Stomach (tissue), 8 donors: ENCODE measurements at regions not wholly inside any gene's neighbourhood (a gene's known extent, or its start where the extent isn't known, plus 50 kb on each side); places are given as distances from the start of the nearest gene placed in this dataset.

Experiments
- DNase-seq, 2 donors: peaks; one replicate each; pipeline versions ENCODE4 v3.0.0 to v3.0.0-alpha.2; 2013 to 2019
- H3K27ac ChIP-seq, 5 donors: fragments of 200-600 bp in 4 of 5; sonication (generic) in 4 of 5; one replicate each; pipeline ENCODE4 v1.5.1; 2013 to 2019; ENCODE audit warnings: mild to moderate bottlenecking in 1 of 5, moderate library complexity in 1 of 5
- H3K27me3 ChIP-seq, 3 donors: fragments of 200-600 bp; sonication (generic); one replicate each; pipeline ENCODE4 v1.5.1; 2017 to 2019; ENCODE audit warnings: mixed run types in 1 of 3
- H3K36me3 ChIP-seq, 4 donors: fragments of 200-600 bp; sonication (generic); 1 replicate in 3 of 4; 2 replicates in 1 of 4; pipeline ENCODE4 v1.5.1; 2016 to 2019
- H3K4me1 ChIP-seq, 4 donors: fragments of 200-600 bp; sonication (generic); one replicate each; pipeline ENCODE4 v1.5.1; 2016 to 2019
- H3K4me3 ChIP-seq, 4 donors: fragments of 200-600 bp; sonication (generic) in 3 of 4; one replicate each; pipeline ENCODE4 v1.5.1; 2016 to 2019; ENCODE audit warnings: mild to moderate bottlenecking in 1 of 4
- H3K9me3 ChIP-seq, 4 donors: fragments of 200-600 bp; sonication (generic); one replicate each; pipeline ENCODE4 v1.5.1; 2016 to 2019
- CTCF ChIP-seq, 7 experiments: fragments of 450-650 bp in 4 of 7; fragments of 200-600 bp in 3 of 7; sonication (generic) in 3 of 7; IDR thresholded peaks; one replicate each; pipeline ENCODE4 v1.5.1; 2016 to 2019; ENCODE audit warnings: antibody characterized with exemption in 7 of 7, control low read depth in 2 of 7, mild to moderate bottlenecking in 1 of 7
- EP300 ChIP-seq: sonication (generic); formaldehyde crosslinking; IDR thresholded peaks from one replicate; pipeline ENCODE4 v1.6.1; 2017; ENCODE audit warnings: antibody characterized with exemption
- POLR2A ChIP-seq, 4 donors: fragments of 450-650 bp; IDR thresholded peaks; one replicate each; pipeline ENCODE4 v1.6.1; 2016; ENCODE audit warnings: antibody characterized with exemption in 4 of 4, control low read depth in 2 of 4, mild to moderate bottlenecking in 1 of 4, moderate library complexity in 1 of 4
- POLR2AphosphoS5 ChIP-seq, 3 donors: sonication (generic); formaldehyde crosslinking; IDR thresholded peaks; one replicate each; pipeline ENCODE4 v1.6.1; 2016; ENCODE audit warnings: antibody characterized with exemption in 3 of 3
- WGBS, 5 donors: extraction: QIAGEN DNeasy Blood & Tissue Kit in 3 of 5; methylation state at CpG; one replicate each; pipeline versions ENCODE4 v1.1.5 to v1.1.7; 2013 to 2018; 5-methylcytosine and 5-hydroxymethylcytosine counted together
- intact Hi-C: fragments of 100-400 bp; cut with DNase I; formaldehyde crosslinking; loops from one replicate; pipeline ENCODE4 v1.15.1; 2023; ENCODE audit warnings: low total_unique reads
- donor health status: healthy with polysubstance abuse.
- donor health status: Bipolar disorder and iron deficiency.
- donor health status: healthy.

DNA sequence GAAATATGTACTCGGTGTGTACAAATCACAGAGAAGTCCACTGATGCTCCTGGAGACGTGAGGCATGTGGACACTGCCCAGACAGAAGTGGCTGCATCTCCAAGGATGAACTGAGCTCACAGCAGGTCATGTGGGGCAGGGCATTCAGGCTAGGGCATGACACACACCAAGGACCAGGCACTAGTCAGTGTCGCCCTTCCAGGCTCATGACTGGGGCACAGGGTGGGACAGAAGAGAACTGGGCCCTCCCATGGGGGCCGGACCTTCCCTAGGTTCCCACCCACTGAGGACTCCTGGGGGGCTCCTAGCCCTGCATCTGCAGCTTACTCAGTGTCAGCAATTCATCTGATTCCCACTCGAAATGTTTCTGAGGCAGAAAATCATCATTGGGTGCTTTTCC, 256.8 kb upstream of the IRX4 start:
- Histone ChIP-seq H3K27me3 (peaks cover 0 to 37% (median 4%) of the 10 kb centered on the region in 3 donors), H3K9me3 (peaks cover 0 to 9% (median 7%) of the 10 kb centered on the region in 4 donors), H3K27ac (no peak overlapping the region), H3K4me3 (no peak overlapping the region), H3K4me1 (no peaks in the 10 kb centered on the region), H3K36me3 (no peaks in the 10 kb centered on the region)
- no peak for DNase-seq
- intact Hi-C loops, result no loop called here
- TF ChIP-seq CTCF (IDR thresholded peaks at IDR 0.05) (no peak), EP300 (no peak), POLR2AphosphoS5 (IDR thresholded peaks at IDR 0.05) (no peak), POLR2A (IDR thresholded peaks at IDR 0.05) (no peak)
- WGBS, 5 donors, result 68 to 88% (median 75%) methylated on average over 4 to 5 of the region's 5 CpGs

- Histone ChIP-seq H3K36me3 (no peaks in the 10 kb centered on the region), H3K27me3 (peaks cover 0 to 31% (median 4%) of the 10 kb centered on the region in 3 donors), H3K27ac (no peak overlapping the region), H3K4me1 (no peaks in the 10 kb centered on the region), H3K4me3 (no peak overlapping the region), H3K9me3 (peaks cover 0 to 3% (median 1%) of the 10 kb centered on the region in 4 donors)
- 73 to 88% (median 83%) methylated on average over 12 of the region's 12 CpGs for whole genome bisulfite sequencing, 5 donors
- no peak for TF ChIP-seq POLR2A (IDR thresholded peaks at IDR 0.05)
- TF ChIP-seq EP300, result no peak
- TF ChIP-seq CTCF (IDR thresholded peaks at IDR 0.05), result no peak
- TF ChIP-seq POLR2AphosphoS5 (IDR thresholded peaks at IDR 0.05), result no peak
- intact Hi-C loops, result no loop called here
- DNase-seq, result no peak
Measured at GRCh38 chr5:2138896-2139295, 256.2 kb upstream of the IRX4 start.

DNA sequence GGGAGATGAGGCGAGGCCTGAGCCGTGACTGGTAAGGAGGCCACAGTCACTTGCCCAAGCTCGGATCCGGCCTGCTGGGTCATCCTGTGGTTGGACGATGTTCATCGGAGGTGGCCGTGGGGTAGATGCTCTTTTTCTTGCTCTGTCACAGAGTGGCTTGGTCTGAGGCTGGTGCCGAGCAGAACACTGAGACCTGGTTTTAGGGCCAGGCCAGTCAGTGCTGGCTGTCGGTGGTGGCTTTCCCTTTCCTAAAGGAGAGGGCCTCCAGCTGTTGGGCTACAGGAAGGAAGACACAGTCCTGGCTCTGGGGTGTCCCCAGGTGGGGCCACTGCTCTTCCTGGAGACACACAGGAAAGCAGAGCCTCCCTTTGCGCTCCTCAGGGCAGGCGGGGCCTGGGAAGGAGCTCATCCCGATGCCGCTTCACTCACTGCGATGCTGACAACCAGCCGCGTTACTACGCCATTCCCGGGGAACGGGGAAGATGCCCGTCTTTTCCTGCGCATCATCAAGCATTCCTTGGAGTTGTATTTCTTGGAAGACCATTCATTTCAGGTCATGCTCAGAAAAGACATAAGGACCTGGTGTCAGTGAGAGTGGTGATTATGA, 254.8 kb upstream of the IRX4 start:
- H3K27me3 ChIP-seq, result peaks cover 0 to 28% (median 4%) of the 10 kb centered on the region in 3 donors
- DNase-seq, result no peak
- no peaks in the 10 kb centered on the region for H3K4me1 ChIP-seq
- no peak overlapping the region for H3K27ac ChIP-seq
- no peak overlapping the region for H3K4me3 ChIP-seq
- no peaks in the 10 kb centered on the region for H3K9me3 ChIP-seq
- intact Hi-C loops, result no loop called here
- TF ChIP-seq EP300 (no peak), POLR2AphosphoS5 (IDR thresholded peaks at IDR 0.05) (no peak), POLR2A (IDR thresholded peaks at IDR 0.05) (no peak), CTCF (IDR thresholded peaks at IDR 0.05) (no peak)
- 89 to 94% (median 92%) methylated on average over 15 to 21 of the region's 21 CpGs for WGBS, 5 donors
- no peaks in the 10 kb centered on the region for H3K36me3 ChIP-seq

DNA sequence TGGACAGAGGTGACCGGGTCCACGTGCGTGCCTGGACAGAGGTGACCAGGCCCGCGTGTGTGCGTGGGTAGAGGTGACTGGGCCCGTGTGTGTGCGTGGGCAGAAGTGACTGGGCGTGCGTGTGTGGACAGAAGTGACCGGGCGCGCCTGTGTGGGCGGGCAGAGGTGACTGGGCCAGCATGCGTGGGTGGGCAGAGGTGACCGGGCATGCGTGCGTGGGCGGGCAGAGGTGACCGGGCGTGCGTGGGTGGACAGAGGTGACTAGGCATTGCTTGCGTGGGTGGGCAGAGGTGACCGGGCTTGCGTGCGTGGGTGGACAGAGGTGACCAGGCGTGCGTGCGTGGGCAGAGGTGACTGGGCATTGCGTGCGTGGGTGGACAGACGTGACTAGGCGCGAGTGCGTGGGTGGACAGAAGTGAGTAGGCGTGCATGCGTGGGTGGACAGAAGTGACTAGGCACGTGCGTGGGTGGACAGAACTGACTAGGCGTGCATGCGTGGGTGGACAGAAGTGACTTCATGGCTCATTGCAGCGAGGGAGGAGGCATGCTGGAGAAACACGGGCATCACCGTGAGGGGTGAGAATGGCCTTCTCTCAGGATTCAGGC, 254.1 kb upstream of the IRX4 start:
- intact Hi-C loops, result no loop called here
- Histone ChIP-seq H3K4me3 (no peak overlapping the region), H3K9me3 (no peaks in the 10 kb centered on the region), H3K4me1 (no peaks in the 10 kb centered on the region), H3K36me3 (no peaks in the 10 kb centered on the region), H3K27me3 (peaks cover 0 to 30% (median 4%) of the 10 kb centered on the region in 3 donors), H3K27ac (no peak overlapping the region)
- no peak for DNase-seq
- TF ChIP-seq EP300, result no peak
- no peak for TF ChIP-seq POLR2AphosphoS5 (IDR thresholded peaks at IDR 0.05)
- no peak for TF ChIP-seq POLR2A (IDR thresholded peaks at IDR 0.05)
- no peak for TF ChIP-seq CTCF (IDR thresholded peaks at IDR 0.05)
- WGBS, 5 donors, result 86 to 93% (median 88%) methylated on average over 44 of the region's 44 CpGs
